Activated T-cell treated with anti-CD3 and anti-CD28 coated beads, Interleukin-2, amount 50 U/mL, for 1 hour (primary cell): ENCODE measurements at regions not wholly inside any gene's neighbourhood (a gene's known extent, or its start where the extent isn't known, plus 50 kb on each side); places are given as distances from the start of the nearest gene placed in this dataset.

Source experiments
- DNase-seq: peaks from one replicate; pipeline ENCODE4 v3.0.0-alpha.2; 2020

DNA sequence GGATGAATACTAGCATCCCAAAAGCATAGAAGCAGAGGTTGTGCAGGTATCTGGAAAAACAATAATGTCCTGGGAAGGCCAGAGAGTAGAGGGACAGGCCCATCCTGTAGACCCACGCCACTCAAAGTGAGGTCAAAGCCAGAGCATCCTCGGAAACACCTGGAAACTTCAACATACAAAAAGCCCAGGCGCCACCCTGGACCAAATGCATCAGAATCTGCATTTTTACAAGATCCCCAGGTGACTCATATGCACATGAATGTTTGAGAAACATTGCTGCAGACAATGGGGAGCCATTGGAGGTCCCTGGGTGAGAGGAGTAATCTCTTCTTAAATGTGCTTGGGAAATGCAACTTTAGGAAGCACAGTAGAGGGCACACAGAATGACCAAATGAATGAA, 684.1 kb downstream of the DIAPH3 start:
- no peak for DNase-seq

DNA sequence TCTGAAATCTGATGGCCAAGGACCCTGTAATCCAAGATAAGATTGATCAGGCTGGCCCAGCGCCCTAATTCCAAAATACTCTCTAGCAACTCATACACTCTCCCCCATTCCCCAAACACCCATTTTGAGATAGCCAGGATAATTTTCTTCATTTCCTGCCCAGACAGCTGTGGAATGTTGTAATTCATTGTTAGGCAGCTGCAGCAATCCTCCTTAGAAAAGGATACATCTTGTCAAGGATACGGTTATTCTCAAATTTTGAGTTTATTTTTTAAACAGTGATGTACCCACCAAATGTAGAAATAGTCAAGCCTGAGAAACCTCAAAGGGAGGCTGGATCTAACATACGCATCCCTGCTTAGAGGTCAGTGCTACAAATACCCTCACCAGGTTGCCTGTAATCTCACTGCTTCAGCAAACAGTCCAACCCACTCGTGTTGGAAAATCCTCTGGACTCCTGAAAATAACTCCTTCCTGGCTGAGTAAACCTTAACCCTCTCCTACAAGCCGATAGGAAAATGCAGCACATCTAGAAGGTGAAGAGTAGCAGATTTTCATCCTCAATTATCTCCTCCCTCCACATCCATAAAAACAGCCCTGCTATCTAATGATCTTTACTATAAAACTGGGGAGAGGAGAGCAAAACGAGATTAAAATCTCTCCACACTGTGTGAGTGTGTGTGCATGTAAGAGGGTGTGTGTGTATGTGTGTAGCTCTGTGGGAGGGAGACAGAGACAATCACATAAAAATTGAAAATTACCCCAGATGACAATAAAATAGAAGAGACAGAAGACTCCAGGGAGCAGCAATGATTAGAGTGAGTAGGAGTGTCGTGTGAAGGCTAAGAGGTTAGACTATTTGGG, 683.1 kb downstream of the DIAPH3 start:
- DNase-seq: no peak

DNA sequence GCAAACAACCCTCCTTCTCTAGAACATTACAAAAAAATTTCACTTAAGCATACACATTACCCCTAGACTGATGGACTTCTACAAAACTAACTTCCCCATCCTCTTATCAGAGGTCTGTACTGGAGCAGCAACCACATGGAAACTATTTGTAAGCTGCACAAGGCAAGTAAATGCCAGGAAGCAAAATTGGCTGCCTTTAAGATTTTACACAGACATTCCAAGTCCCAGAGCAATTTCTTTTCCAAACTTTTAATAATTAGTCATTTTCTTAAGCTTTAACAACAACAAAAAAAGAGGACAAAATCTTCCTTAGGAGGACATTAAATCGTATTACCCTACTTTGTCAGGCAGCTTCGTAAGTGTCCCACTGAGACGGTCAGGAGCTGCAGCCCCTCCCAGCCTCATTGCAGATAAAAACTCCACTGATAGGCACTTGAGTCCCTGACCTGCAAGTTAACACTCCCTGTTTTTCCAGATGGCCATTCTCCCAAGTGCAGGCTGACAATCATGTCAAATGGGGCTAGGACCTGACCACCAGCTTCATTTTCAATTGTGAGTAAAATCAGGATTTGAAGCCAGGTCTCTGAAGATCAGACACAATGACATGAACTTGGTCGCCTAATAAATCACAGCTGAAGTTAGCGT, 680.1 kb downstream of the DIAPH3 start:
- no peak for DNase-seq

DNA sequence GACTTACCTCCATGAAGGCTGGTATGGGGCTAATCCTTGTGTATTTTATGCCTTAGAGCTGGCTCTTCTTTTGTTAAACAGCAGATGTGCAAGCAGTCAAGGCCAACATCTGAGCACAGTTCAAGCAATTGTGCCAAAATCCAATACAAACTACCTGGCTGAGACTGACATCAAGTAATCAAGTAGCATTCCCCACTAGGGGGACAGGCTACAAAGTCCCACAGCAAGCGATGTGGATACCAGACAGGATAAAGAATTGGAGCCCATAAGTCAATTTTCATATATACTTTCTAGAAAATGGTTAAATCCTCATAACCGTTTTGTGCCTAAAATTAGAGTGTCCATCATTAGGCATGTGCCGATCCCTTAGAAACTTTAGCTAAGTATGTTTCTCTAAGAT, 675.8 kb downstream of the DIAPH3 start:
- DNase-seq: no peak

DNA sequence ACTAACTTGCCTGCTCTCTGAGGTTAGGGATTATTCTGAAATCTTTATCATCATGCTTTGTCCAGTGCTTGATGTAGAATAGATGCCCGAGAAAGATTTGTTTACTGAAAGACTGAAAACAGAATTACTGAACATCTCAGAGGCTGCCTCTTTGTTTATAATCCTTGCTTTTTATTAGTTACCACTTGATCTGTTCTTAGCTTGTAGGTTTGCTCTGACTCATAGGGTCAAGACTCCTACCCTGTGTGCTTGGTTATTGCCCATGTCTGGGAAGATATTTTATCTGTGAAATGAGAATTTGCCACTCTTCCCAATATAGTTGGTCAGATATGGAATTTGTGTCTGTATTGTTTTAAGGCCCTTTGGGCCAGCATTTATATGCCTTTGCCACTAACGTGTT, 675.3 kb downstream of the DIAPH3 start:
- no peak for DNase-seq

DNA sequence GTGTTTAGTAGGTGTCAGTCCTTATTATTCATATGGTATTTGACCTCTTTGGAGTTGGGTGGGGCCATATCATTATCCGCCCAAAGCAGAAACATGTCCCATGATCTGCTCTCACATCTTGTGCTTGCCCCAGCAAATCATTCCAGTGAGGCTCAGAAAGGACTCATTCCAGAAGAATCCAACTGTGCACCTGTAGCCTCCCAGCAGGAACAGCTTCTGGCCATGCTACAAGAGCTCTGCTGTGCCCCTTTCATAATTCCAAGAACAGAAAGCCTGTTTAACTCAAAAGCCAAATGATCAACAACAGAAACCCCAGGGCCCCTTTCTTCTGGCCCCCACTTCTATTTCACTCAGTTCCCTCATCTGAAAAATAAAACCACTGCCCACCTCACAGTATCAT, 673.1 kb downstream of the DIAPH3 start:
- no peak for DNase-seq

DNA sequence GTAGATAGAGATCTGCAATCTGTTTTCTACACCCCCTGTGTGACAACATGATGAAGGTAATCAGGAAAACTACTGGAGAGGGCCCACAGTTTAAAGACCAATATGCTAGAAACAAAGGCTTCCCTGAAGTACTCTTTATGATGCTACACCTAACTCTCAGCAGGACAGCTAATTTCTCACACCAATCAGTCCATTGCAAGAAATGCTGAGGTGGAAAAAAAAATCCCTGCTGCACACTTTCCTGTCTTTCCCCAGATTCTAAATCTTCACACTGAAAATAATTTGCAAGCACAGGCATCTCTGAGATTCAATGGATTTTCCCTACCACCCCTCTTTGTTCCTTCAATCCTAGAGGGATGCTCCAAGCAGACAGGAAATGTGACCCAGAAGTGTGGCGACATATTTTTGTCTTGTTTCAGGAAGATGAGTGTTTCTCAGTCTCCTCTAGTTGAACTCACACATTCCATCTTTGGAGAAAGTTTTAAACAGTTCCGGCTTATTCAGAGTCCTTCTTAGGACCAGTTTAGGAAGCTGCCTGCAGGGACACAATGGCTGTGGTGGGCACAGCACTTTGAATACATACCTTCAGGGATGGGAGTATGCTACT, 671.6 kb downstream of the DIAPH3 start:
- DNase-seq: no peak

DNA sequence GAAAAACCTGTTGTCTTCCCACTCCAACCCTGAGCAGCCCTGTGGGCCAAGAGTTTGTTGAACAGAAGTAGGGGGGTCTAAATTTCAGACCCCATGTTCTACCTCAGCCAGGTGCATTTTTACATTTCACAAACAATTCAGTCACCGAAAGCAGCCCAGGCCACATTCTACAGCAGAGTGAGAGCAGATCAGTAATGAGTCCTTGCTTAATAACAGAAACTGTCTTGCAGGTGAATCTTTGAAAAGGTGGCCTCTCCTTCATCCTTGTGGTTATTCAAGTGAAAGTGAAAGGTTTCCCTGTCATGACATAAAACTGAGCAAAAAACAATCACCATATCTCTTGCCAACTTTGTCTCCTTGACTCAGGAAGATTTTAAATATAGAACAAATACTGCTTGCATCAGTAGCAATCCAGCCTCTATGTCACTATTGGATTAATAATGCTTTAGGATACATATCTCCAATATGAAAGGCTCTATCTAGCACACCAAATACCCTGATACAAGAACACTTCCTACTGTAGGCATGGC, 670.2 kb downstream of the DIAPH3 start:
- DNase-seq: no peak

DNA sequence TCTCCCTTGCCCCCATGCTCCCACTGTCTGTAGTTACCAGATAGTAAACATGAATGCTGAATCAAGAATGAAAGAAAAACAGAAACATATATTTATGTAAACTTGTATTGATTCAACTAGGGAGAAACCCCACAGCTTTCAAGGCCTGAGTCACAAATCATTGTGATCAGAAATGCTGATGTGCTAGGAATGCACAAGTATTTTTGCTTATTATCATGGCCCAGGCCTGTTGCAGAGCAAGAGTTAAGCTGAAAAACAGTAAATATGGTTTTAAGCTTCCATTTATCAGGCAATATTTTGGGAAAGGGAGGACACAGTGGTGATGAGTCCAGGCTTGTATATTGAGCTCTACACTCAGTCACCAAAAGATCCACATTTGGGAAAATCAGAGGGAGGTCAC, 669.6 kb downstream of the DIAPH3 start:
- no peak for DNase-seq

DNA sequence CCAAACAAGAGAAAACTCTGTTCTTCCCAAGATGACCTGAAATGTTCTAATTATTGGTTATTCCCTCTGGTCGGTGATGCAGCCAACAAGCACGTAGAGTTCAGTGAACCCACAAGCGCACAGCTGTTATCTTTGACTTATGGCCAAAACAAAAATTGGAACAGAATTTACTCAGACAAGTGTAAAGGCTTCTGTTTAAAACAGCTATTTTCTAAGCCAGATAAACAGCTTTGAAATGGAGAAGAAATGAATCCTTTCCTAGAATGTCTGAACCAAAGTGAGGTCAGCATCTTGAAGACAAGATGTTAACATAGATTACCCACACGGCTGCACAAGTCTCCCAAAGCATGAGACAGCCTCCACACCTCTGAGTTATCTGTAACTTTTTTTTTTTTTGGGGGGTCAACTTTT, 669.2 kb downstream of the DIAPH3 start:
- DNase-seq: no peak

DNA sequence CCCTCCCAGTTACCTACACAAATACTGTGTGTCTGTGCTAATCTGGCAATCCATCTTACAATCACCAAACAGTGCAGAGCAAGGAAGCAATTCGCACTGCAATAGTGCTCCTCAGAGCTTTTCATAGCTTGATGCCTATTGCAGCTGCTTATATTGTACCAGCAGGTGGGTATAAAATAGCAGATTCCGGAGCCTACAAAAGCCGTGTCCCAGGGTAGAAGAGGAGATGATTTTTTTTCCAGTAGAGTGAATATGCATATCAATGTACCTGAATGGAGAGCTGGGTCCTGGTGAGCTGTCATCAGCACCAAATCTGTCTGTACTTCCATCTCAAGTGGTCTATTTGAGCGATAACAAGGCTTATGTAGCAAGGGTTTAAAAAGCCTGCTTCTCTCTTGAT, 668.4 kb downstream of the DIAPH3 start:
- DNase-seq: no peak

DNA sequence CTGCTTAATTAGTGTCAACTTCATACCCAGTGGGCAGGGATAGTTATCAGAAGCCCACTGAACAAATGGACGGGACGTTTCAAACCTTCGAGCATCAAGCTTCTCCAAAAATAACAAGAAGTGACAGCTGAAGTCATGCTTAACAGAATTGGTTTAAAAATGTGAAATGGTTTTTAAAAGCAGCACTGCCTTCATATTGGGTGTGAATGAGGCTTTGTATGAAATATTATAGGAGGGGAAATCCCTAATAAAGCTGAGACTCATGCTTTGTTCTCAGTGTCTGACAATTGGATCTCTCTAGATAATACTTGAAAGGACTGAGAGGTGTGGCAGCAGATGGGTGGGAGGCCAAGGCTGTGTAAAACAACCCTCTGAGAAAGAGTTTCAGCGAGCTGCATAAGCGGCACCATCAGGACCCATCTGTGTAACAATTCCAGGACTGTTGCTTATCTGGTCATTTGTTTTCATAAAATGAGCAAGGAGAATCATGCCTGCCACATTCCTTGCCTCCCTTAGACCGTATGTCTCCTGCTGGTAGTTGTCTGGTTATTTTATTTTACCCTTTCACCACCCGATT, 667.7 kb downstream of the DIAPH3 start:
- no peak for DNase-seq

DNA sequence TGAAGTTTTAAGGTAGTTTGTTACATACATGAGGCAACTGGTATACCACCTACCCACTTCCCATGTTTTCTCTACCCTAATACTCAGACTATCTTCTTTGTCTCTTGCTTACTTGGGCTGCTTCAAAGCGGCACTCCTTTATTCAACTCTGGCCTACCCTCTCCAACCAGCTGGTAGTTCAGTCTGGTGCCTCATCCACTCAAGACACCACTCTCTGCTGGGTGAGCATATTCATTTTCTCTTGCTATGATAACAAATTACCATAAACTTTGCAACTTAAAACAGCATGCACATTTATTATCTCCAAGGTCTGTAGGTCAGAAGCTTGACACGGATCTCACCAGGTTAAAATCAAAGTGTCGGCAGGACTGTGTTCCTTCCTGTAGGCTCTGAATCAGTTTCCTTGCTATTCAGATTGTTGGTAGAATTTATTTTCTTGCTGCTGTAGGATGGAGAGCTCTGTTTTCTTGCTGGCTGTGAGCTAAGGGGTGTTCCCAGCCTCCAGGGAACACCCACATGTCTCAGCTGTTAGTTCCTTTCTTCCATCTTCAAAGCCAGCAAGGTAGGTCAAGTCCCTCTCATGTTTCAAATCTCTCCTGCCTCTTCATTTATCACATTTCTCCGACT, 666.0 kb downstream of the DIAPH3 start:
- no peak for DNase-seq

DNA sequence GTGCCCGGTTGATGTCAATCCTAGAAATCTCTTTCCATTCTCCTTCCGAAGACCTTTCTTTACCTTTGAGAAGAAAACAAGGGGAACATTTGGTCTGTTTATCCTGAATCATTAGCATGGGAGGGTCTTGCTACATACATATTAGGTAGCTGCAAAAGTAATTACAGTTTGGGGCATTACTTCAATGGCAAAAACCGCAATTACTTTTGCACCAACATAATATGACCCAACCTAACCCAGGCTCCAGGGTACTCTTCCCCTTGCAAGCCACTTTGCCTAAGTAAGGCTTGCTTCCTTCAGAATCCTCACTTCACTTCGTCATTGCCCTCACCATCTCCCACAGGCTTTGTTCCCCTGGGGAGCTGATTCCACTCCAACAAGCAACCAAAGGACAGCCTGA, 662.7 kb downstream of the DIAPH3 start:
- DNase-seq: no peak

DNA sequence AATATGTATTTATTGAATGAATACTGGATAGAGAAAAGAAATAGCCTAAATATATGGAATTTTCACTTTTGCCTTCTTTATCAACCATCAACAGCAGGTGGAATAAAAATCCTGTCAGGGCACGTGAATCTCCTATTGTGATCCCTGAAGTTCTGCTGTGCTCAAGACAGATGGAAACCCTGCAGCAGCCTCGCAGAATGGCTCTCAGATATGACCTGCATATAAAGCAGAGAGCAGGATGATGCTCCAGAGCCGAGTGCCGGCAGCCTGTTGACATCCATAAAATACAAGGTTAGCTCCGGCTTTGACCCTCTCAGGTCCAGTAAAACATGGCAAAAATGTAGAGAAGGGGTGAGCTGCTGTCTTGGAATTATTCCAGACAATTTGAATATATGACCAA, 659.3 kb downstream of the DIAPH3 start:
- no peak for DNase-seq

DNA sequence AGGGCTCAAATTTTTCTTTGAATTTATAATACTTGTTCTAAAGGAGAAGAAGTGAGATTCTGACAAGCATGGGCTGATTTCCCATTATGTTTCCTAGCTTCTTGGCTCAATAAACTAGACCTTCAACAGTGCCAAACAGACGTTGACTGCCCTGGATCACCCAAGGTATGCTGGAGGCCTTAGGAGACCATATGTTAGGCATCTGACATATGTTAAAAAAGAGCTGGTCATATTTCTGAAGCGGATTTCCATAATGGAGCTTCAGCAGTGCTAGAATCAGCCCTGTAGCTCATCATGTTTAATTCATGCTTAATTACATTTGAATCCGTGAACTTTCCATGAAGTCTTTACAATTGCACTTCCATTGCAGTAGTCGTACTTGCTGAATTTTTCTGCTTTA, 653.3 kb downstream of the DIAPH3 start:
- DNase-seq: no peak

DNA sequence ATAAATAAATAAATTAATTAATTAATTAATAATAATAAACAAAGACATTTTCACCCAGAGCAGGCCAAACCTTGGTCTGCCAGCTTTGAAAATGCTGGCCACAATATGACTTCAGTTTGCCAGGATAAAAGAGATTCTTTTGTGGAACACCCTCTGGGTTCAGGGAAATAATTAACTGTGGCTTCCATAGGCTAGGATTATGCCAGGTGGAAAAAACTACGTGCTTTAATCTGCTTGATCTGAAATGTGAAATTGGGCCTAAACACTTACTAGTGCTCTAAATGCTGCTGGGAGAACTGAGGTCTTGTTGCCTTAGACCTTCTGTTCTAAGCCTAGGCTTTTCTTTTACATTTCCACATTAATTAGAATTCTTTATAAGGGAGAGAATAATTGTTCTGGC, 650.0 kb downstream of the DIAPH3 start:
- no peak for DNase-seq

DNA sequence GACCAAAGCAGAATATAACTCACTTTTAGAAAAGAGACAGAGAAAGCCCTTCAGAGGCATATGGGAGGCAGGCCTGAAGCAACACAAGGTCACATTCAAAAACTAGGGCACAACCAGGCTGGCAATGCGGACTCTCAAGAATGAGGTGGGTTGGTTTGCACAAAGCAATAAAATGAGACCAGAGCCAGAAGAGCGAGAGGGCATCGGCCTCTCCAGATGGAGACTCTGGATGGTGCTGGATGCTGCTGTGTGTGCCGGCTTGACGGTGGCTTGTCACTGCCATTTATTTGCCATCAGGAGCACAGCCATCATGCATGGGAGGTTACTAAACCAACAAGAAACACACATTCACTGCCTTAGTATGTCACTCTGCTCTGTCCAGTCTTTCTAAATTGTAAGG, 649.4 kb downstream of the DIAPH3 start:
- DNase-seq: no peak

DNA sequence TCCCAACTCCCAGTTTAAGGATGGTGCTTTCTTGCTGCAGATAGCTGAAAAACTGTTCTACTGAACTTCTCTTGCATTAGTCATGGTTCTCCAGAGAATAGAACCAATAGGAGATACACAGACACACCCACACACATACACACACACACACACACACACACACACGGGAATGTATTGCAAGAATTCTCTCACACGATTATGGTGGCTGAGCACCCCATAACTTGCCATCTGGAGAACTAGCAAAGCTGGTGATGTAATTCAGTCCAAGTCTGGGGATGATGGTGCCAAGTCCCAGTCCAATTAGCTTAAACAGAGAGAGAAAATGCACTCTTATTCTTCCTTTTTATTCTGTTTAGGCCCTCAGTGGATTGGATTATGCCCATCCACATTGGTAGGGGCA, 643.9 kb downstream of the DIAPH3 start:
- no peak for DNase-seq

DNA sequence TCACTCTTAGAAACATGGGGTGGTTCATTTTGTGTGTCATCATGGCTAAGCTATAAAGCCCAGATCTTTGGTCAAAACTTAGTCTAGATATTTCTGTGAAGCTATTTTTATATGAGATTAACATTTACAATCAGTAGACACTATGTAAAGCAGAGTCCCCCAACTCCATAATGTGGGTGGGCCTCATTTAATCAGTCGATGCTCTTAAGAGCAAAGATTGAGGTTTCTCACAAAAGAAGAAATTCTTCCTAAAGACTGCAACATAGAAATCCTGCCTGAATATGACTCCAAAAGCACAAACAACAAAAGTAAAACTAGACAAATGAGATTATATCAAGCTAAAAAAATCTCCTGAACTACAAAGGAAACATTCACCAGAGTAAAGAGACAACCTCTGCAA, 642.2 kb downstream of the DIAPH3 start:
- DNase-seq: no peak

DNA sequence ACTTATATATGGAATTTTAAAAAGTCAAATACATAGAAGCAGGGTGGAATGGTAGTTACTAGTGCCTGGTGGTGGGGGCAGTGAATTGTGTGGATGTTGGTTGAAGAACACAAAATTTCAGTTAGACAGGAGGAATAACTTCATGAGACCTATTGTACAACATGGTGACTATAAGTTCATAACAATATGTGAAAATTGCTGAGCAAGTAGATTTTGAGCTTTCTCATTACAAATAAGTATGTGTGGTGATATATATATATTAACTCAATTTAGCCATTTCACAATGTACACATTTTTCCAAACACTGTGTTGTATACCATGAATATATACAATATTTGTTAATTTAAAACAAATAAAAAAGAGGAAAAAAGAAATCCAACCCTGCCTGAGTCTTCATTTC, 641.1 kb downstream of the DIAPH3 start:
- no peak for DNase-seq

DNA sequence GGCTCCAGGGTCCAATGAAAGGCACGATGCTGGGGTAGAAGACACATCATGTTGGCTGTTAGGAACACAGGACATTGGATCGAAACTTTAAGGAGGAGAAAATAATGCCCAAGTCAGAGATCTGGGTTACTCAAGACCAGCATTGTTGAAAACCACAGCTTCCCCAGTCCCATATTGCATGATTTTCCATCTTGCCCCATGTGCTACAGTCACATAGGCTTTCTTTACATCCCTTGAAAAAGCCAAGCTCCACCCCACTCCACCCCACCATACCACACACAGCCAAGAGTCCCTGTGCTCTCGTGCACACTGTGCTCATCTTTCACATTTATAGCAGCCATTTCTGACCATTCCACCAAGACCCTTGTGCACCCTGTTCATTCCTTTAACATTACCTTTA, 636.2 kb downstream of the DIAPH3 start:
- DNase-seq: no peak

DNA sequence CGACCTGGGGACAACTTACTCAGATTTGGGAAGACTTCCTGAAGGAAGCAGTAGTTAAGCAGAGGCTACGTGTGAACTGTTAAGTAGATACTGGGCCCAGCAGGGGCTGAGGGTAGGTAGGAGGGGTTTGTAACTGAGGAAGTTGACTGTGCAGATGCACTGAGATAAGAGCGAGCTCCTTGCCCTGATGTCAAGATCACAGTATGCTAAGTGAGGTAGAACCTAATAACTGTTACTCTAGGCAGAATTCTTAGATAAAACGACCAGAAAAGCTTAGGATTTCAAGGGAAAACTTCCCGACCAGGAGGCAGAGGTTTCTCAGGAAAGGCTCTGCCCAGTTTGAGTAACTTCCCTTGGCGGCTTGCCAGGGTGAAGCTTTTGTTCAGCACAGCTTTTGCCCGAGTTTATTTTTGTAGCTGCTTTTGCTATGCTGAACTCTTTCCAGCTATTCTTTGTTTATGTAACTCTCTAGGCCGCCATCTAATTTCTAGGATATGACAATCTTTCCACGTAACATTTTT, 632.1 kb downstream of the DIAPH3 start:
- no peak for DNase-seq
